HFF-Myc (cell line): ENCODE measurements at regions not wholly inside any gene's neighbourhood (a gene's known extent, or its start where the extent isn't known, plus 50 kb on each side); places are given as distances from the start of the nearest gene placed in this dataset.

ENCODE experiments used
- DNase-seq: peaks from one replicate; pipeline ENCODE4 v3.0.0-alpha.2; 2011; ENCODE audit warnings: low read depth; ENCODE audit errors: extremely low read depth
- H3K4me3 ChIP-seq: replicated peaks from 2 replicates; pipeline ENCODE4 v1.5.1; 2011; ENCODE audit warnings: low read depth, mild to moderate bottlenecking, control low read depth, low read length
- TF ChIP-seq, protein P1 (sequence below): IDR thresholded peaks from 2 replicates; pipeline ENCODE4 v1.5.1; 2012; ENCODE audit warnings: mild to moderate bottlenecking, low read depth, low read length, control low read depth; ENCODE audit errors: missing control alignments

GRCh38 chr14:27078191-27078590, 480.4 kb upstream of the NOVA1 start:
- TF ChIP-seq, protein P1, sequence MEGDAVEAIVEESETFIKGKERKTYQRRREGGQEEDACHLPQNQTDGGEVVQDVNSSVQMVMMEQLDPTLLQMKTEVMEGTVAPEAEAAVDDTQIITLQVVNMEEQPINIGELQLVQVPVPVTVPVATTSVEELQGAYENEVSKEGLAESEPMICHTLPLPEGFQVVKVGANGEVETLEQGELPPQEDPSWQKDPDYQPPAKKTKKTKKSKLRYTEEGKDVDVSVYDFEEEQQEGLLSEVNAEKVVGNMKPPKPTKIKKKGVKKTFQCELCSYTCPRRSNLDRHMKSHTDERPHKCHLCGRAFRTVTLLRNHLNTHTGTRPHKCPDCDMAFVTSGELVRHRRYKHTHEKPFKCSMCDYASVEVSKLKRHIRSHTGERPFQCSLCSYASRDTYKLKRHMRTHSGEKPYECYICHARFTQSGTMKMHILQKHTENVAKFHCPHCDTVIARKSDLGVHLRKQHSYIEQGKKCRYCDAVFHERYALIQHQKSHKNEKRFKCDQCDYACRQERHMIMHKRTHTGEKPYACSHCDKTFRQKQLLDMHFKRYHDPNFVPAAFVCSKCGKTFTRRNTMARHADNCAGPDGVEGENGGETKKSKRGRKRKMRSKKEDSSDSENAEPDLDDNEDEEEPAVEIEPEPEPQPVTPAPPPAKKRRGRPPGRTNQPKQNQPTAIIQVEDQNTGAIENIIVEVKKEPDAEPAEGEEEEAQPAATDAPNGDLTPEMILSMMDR, result no peak
- DNase-seq, result no peak

DNA sequence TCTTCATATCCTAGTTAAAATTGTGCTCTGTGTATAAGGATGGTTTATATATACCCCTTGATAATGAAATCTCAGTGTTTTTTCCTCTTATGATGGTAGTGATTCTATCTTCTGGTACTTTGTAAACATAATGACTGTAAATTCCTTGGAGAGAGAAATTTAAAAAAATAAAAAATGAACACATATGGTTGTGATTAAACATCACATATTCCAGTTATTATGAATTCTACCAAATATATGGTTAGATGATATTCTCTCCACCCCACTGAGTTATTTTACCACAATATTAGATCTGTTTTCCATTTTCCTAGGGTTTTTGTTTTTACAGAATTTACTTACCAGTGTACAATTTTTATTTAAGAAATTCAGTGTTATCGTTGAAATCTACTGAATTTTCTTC, 481.9 kb upstream of the NOVA1 start:
- H3K4me3 ChIP-seq, result no peak overlapping the region
- DNase-seq, result no peak
- TF ChIP-seq, protein P1, result no peak

More at GRCh38 chr14:27078191-27078590, 480.4 kb upstream of the NOVA1 start:
- H3K4me3 ChIP-seq, result no peak overlapping the region

GRCh38 chr14:27085500-27085899, 487.7 kb upstream of the NOVA1 start:
- no peak overlapping the region for H3K4me3 ChIP-seq
- DNase-seq, result no peak
- TF ChIP-seq, protein P1, result no peak

DNA sequence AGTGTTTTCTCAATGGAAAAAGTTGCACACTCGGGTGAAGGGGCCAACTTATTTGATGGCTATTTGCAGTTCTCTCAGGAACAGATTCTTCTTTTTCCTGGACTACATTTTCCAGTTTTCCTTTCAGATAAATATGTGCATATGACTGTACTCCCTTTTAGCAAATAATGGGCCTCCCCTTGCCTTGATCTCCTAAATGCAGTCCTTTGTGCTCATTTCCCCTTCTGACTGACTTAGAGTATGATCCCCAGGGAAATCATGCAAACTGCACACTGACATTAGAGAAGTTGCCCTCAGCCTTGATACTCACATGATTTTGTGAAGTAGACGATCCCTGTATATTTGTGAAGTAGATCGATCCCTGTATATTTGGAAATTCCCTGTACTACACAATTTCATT, 492.9 kb upstream of the NOVA1 start:
- TF ChIP-seq, protein P1, result no peak
- no peak overlapping the region for H3K4me3 ChIP-seq
- no peak for DNase-seq

- H3K4me3 ChIP-seq, result no peak overlapping the region
- TF ChIP-seq, protein P1, result no peak
- no peak for DNase-seq
Measured at GRCh38 chr14:27091973-27092372, 494.1 kb upstream of the NOVA1 start.

- no peak overlapping the region for H3K4me3 ChIP-seq
- no peak for DNase-seq
- TF ChIP-seq, protein P1, result no peak
Measured at GRCh38 chr14:27096091-27096490, 498.3 kb upstream of the NOVA1 start.

- TF ChIP-seq, protein P1, result no peak
- H3K4me3 ChIP-seq, result no peak overlapping the region
Measured at GRCh38 chr14:27098451-27098850, 500.6 kb upstream of the NOVA1 start.

More at GRCh38 chr14:27098451-27098850, 500.6 kb upstream of the NOVA1 start:
- DNase-seq, result no peak
